B cell (primary cell): ENCODE measurements at regions not wholly inside any gene's neighbourhood (a gene's known extent, or its start where the extent isn't known, plus 50 kb on each side); places are given as distances from the start of the nearest gene placed in this dataset.

Experiments used
- ATAC-seq: fragments of 200-7000 bp; cut with Tn5 transposase; one replicate; pipeline ENCODE4 v1.10.0; 2021; ENCODE audit warnings: low read depth, mild to moderate bottlenecking, moderate number of reproducible peaks, moderate library complexity
- CTCF ChIA-PET: fragments of 350-600 bp; sonication (Branson Sonifier 250); formaldehyde crosslinking; loops from one replicate; lab custom pipeline; 2021; ENCODE audit warnings: antibody characterized with exemption, inconsistent platforms; lab: Charles Lee
- POLR2A ChIA-PET: fragments of 350-600 bp; sonication (Branson Sonifier 250); formaldehyde crosslinking; loops from one replicate; lab custom pipeline; 2021; ENCODE audit warnings: antibody characterized with exemption; lab: Charles Lee
- DNase-seq: peaks from one replicate; pipeline ENCODE4 v3.0.0; 2013
- H2AFZ ChIP-seq: 2 replicates; pipeline ENCODE4 v1.6.1; 2012; ENCODE audit warnings: mild to moderate bottlenecking, low read depth, low read length; ENCODE audit not compliant: insufficient read depth, poor library complexity, severe bottlenecking
- H3K27ac ChIP-seq, 2 donors: 1 replicate in 1 of 2; 2 replicates in 1 of 2; pipeline ENCODE4 v1.5.1; 2012 to 2013; ENCODE audit warnings: low read length in 2 of 2, mild to moderate bottlenecking in 2 of 2, moderate library complexity in 1 of 2
- H3K27me3 ChIP-seq, 4 experiments: fragments of 200-600 bp in 1 of 4; sonication (generic) in 1 of 4; replicated peaks in 1 of 4; 1 replicate in 2 of 4; 2 replicates in 2 of 4; pipeline versions ENCODE4 v1.6.1 to v1.7.0; 2013 to 2016; ENCODE audit warnings: low read length in 3 of 4, mild to moderate bottlenecking in 2 of 4, mixed read lengths in 1 of 4, moderate library complexity in 1 of 4; ENCODE audit not compliant: insufficient read depth in 4 of 4, control insufficient read depth in 3 of 4; ENCODE audit errors: control extremely low read depth in 1 of 4
- H3K36me3 ChIP-seq, 2 experiments: replicated peaks in 1 of 2; 1 replicate in 1 of 2; 2 replicates in 1 of 2; pipeline versions ENCODE4 v1.6.1 to v1.7.1; 2013; ENCODE audit warnings: low read length in 1 of 2; ENCODE audit not compliant: insufficient read depth in 2 of 2, control insufficient read depth in 1 of 2; ENCODE audit errors: control extremely low read depth in 1 of 2, extremely low read depth in 1 of 2
- H3K4me1 ChIP-seq, 2 donors: fragments of 200-600 bp in 1 of 2; sonication (generic) in 1 of 2; 1 replicate in 1 of 2; 2 replicates in 1 of 2; pipeline versions ENCODE4 v1.5.1 to v1.6.1; 2013 to 2017; ENCODE audit warnings: low read length in 2 of 2; ENCODE audit not compliant: control insufficient read depth in 2 of 2, insufficient read depth in 2 of 2
- H3K4me2 ChIP-seq: replicated peaks from 2 replicates; pipeline ENCODE3; 2012; ENCODE audit warnings: mild to moderate bottlenecking, low read depth, low read length; ENCODE audit not compliant: poor library complexity, severe bottlenecking
- H3K4me3 ChIP-seq, 5 experiments: fragments of 200-600 bp in 1 of 5; sonication (generic) in 1 of 5; 1 replicate in 3 of 5; 2 replicates in 2 of 5; pipeline versions ENCODE4 v1.5.1 to v1.7.0; 2011 to 2016; ENCODE audit warnings: low read length in 4 of 5, mild to moderate bottlenecking in 4 of 5, low read depth in 2 of 5, control low read depth in 1 of 5, moderate library complexity in 1 of 5; ENCODE audit not compliant: insufficient read depth in 1 of 5; ENCODE audit errors: control extremely low read depth in 1 of 5, extremely low read depth in 1 of 5
- H3K79me2 ChIP-seq: fragments of 200-600 bp; sonication (generic); one replicate; pipeline ENCODE4 v1.6.0; 2016; ENCODE audit warnings: low read length; ENCODE audit not compliant: control insufficient read depth, insufficient read depth
- H3K9ac ChIP-seq: fragments of 200-600 bp; sonication (generic); 2 replicates; pipeline ENCODE4 v1.6.1; 2017; ENCODE audit warnings: mild to moderate bottlenecking, low read length, moderate library complexity
- H3K9me3 ChIP-seq, 3 donors: one replicate each; pipeline versions ENCODE4 v1.6.1 to v1.7.1; 2013; ENCODE audit warnings: low read length in 2 of 3; ENCODE audit not compliant: control insufficient read depth in 2 of 3, insufficient read depth in 1 of 3; ENCODE audit errors: control extremely low read depth in 1 of 3
- H4K20me1 ChIP-seq: 2 replicates; pipeline ENCODE4 v1.6.0; 2012; ENCODE audit warnings: mild to moderate bottlenecking, low read length; ENCODE audit not compliant: insufficient read depth, control insufficient read depth, poor library complexity, severe bottlenecking
- H3K27ac Mint-ChIP-seq: one replicate; pipeline ENCODE4 v1.8.0; 2021; ENCODE audit warnings: mixed read lengths
- H3K27me3 Mint-ChIP-seq: one replicate; pipeline ENCODE4 v1.8.0; 2021; ENCODE audit warnings: mixed read lengths
- H3K4me1 Mint-ChIP-seq: one replicate; pipeline ENCODE4 v1.8.0; 2021; ENCODE audit warnings: mixed read lengths
- H3K4me3 Mint-ChIP-seq: one replicate; pipeline ENCODE4 v1.8.0; 2021; ENCODE audit warnings: mixed read lengths
- H3K9me3 Mint-ChIP-seq: one replicate; pipeline ENCODE4 v1.8.0; 2022; ENCODE audit warnings: mixed read lengths; ENCODE audit not compliant: insufficient read depth
- EZH2 ChIP-seq: IDR thresholded peaks from 2 replicates; pipeline ENCODE4 v1.6.1; 2012; ENCODE audit warnings: borderline replicate concordance, low read depth, mild to moderate bottlenecking, moderate library complexity, low read length; ENCODE audit not compliant: insufficient read depth, poor library complexity, severe bottlenecking
- WGBS: methylation state at CpG from one replicate; pipeline ENCODE4 v1.1.5; 2013; ENCODE audit warnings: missing lambda C conversion rate; ENCODE audit not compliant: insufficient coverage; 5-methylcytosine and 5-hydroxymethylcytosine counted together
- intact Hi-C: fragments of 100-400 bp; cut with micrococcal nuclease; formaldehyde crosslinking; loops from one replicate; pipeline ENCODE4 v1.10.0; 2022
- TF ChIP-seq, protein P1 (sequence below): fragments of 200-600 bp; IDR thresholded peaks from one replicate; pipeline ENCODE4 v1.8.0; 2022; ENCODE audit warnings: antibody characterized with exemption, mild to moderate bottlenecking

DNA sequence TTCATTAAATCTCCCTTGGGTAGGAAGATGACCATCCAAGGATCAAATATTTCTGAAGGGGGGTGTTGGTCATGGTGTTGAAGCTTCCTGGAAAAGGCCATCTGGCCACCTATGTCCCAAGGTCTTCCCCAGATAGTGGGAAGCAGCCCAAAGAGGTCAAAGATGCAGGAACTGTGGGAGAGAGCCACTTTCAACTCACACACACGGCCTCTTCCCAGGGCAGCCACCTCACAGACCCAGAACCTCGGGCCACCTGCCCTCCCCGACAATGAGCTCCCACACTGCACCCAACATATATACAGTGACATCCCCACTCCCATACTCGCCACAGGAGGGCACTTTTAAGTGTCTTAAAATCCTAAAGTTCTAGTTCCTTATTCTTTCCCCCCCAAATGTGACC lies 164.5 kb upstream of the ETV3 start:
- Histone ChIP-seq H3K27ac (no peak overlapping the region), H3K79me2 (no peaks in the 10 kb centered on the region), H4K20me1 (no peaks in the 10 kb centered on the region), H3K36me3 (no peaks in the 10 kb centered on the region), H3K4me3 (no peak overlapping the region), H3K9ac (no peak overlapping the region), H2AFZ (no peak overlapping the region), H3K4me2 (no peak overlapping the region), H3K4me1 (peaks cover 0 to 10% of the 10 kb centered on the region in 2 donors), H3K27me3 (peaks cover 0 to 8% (median 0%) of the 10 kb centered on the region in 4 experiments), H3K9me3 (peaks cover 0 to 3% (median 0%) of the 10 kb centered on the region in 3 donors)
- Mint-ChIP-seq H3K27ac (no peak overlapping the region), H3K9me3 (no peaks in the 10 kb centered on the region), H3K4me1 (no peaks in the 10 kb centered on the region), H3K4me3 (no peak overlapping the region), H3K27me3 (peaks cover 5% of the 10 kb centered on the region)
- DNase-seq (no peak), ATAC-seq (no peak)
- no peak for TF ChIP-seq EZH2
- TF ChIP-seq, protein P1, sequence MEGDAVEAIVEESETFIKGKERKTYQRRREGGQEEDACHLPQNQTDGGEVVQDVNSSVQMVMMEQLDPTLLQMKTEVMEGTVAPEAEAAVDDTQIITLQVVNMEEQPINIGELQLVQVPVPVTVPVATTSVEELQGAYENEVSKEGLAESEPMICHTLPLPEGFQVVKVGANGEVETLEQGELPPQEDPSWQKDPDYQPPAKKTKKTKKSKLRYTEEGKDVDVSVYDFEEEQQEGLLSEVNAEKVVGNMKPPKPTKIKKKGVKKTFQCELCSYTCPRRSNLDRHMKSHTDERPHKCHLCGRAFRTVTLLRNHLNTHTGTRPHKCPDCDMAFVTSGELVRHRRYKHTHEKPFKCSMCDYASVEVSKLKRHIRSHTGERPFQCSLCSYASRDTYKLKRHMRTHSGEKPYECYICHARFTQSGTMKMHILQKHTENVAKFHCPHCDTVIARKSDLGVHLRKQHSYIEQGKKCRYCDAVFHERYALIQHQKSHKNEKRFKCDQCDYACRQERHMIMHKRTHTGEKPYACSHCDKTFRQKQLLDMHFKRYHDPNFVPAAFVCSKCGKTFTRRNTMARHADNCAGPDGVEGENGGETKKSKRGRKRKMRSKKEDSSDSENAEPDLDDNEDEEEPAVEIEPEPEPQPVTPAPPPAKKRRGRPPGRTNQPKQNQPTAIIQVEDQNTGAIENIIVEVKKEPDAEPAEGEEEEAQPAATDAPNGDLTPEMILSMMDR: no peak
- ChIA-PET CTCF (no interaction called here), POLR2A (no interaction called here)
- 90% methylated on average over 4 of the region's 4 CpGs for WGBS
- intact Hi-C loops: no loop called here

DNA sequence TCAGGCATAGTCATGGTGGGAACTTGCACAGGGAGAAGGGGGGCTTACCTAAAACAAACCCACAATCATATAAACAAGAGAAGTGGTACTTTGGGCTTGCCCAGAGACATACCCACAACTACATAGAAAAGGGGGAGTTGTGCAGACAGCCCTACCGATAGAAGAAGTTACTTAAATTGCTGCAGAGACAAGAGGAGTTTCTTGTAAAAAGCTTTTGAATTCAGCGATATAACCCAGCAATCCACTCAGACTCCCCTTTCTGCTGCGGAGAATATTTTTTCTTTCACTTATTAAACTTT lies 164.0 kb upstream of the ETV3 start:
- no peak overlapping the region for H3K9ac ChIP-seq
- H3K4me1 ChIP-seq: peaks cover 0 to 4% of the 10 kb centered on the region in 2 donors
- no peaks in the 10 kb centered on the region for H3K36me3 ChIP-seq
- H2AFZ ChIP-seq: no peak overlapping the region
- DNase-seq (no peak), ATAC-seq (no peak)
- intact Hi-C loops: no loop called here
- H3K79me2 ChIP-seq: no peaks in the 10 kb centered on the region
- H3K27me3 Mint-ChIP-seq: peaks cover 7% of the 10 kb centered on the region
- H3K4me2 ChIP-seq: no peak overlapping the region
- no peaks in the 10 kb centered on the region for H3K4me1 Mint-ChIP-seq
- no peak overlapping the region for H3K4me3 ChIP-seq
- no peak overlapping the region for H3K4me3 Mint-ChIP-seq
- ChIA-PET POLR2A (no interaction called here), CTCF (no interaction called here)
- TF ChIP-seq, protein P1: no peak
- no peak for TF ChIP-seq EZH2
- no peaks in the 10 kb centered on the region for H3K9me3 Mint-ChIP-seq
- H3K27ac Mint-ChIP-seq: no peak overlapping the region
- no CpG with 5 or more reads among the region's 3 CpGs for WGBS
- H3K27me3 ChIP-seq: peaks cover 0 to 5% (median 0%) of the 10 kb centered on the region in 4 experiments
- H3K9me3 ChIP-seq: peaks cover 0 to 3% (median 0%) of the 10 kb centered on the region in 3 donors
- no peaks in the 10 kb centered on the region for H4K20me1 ChIP-seq
- no peak overlapping the region for H3K27ac ChIP-seq
